H9 (cell line): ENCODE measurements at regions not wholly inside any gene's neighbourhood (a gene's known extent, or its start where the extent isn't known, plus 50 kb on each side); places are given as distances from the start of the nearest gene placed in this dataset.

Experiments
- DNase-seq: peaks from one replicate; pipeline ENCODE4 v3.0.0-alpha.2; 2017
- H2AFZ ChIP-seq: one replicate; pipeline ENCODE4 v1.6.1; 2013; ENCODE audit warnings: mild to moderate bottlenecking, low read length, control low read depth, moderate library complexity
- H2AK5ac ChIP-seq: 2 replicates; pipeline ENCODE4 v1.6.1; 2013; ENCODE audit warnings: low read length, control low read depth, mixed read lengths; ENCODE audit not compliant: insufficient read length
- H2BK120ac ChIP-seq: one replicate; pipeline ENCODE4 v1.6.1; 2013; ENCODE audit warnings: low read depth, mild to moderate bottlenecking, low read length, control low read depth, inconsistent platforms; ENCODE audit not compliant: poor library complexity, severe bottlenecking
- H2BK12ac ChIP-seq: 2 replicates; pipeline ENCODE4 v1.6.1; 2013; ENCODE audit warnings: low read length, control low read depth, mixed read lengths, low read depth; ENCODE audit not compliant: insufficient read length
- H2BK15ac ChIP-seq: 2 replicates; pipeline ENCODE4 v1.6.1; 2013; ENCODE audit warnings: low read depth, low read length, control low read depth
- H2BK20ac ChIP-seq: one replicate; pipeline ENCODE4 v1.6.1; 2013; ENCODE audit warnings: low read depth, mild to moderate bottlenecking, low read length, control low read depth, inconsistent platforms; ENCODE audit not compliant: poor library complexity, severe bottlenecking
- H2BK5ac ChIP-seq: 2 replicates; pipeline ENCODE4 v1.6.1; 2013; ENCODE audit warnings: low read length, control low read depth, mixed read lengths; ENCODE audit not compliant: insufficient read length
- H3K14ac ChIP-seq: 2 replicates; pipeline ENCODE4 v1.6.1; 2013; ENCODE audit warnings: low read length, control low read depth; ENCODE audit not compliant: insufficient read depth
- H3K18ac ChIP-seq: 2 replicates; pipeline ENCODE4 v1.6.1; 2013; ENCODE audit warnings: low read depth, mild to moderate bottlenecking, mixed read lengths, low read length, control low read depth; ENCODE audit not compliant: insufficient read length
- H3K23ac ChIP-seq: 2 replicates; pipeline ENCODE4 v1.6.1; 2013; ENCODE audit warnings: low read length, control low read depth, mixed read lengths, low read depth; ENCODE audit not compliant: insufficient read length
- H3K23me2 ChIP-seq: 2 replicates; pipeline ENCODE4 v1.6.1; 2013; ENCODE audit warnings: low read depth, mild to moderate bottlenecking, mixed read lengths, low read length, control low read depth; ENCODE audit not compliant: insufficient read length, poor library complexity, severe bottlenecking
- H3K27ac ChIP-seq: 2 replicates; pipeline ENCODE4 v1.5.1; 2013; ENCODE audit warnings: low read length, control low read depth, mixed read lengths, low read depth; ENCODE audit not compliant: insufficient read length
- H3K27me3 ChIP-seq: 2 replicates; pipeline ENCODE4 v1.6.1; 2013; ENCODE audit warnings: low read length, control low read depth, inconsistent platforms; ENCODE audit not compliant: insufficient read depth
- H3K4ac ChIP-seq: 2 replicates; pipeline ENCODE4 v1.6.1; 2013; ENCODE audit warnings: low read depth, mild to moderate bottlenecking, control low read depth, inconsistent platforms, low read length, moderate library complexity
- H3K4me1 ChIP-seq: 2 replicates; pipeline ENCODE4 v1.6.1; 2013; ENCODE audit warnings: low read length, control low read depth, inconsistent platforms; ENCODE audit not compliant: insufficient read depth
- H3K4me2 ChIP-seq: 2 replicates; pipeline ENCODE4 v1.6.1; 2013; ENCODE audit warnings: low read length, control low read depth, mixed read lengths; ENCODE audit not compliant: insufficient read length, insufficient read depth
- H3K56ac ChIP-seq: 2 replicates; pipeline ENCODE4 v1.6.1; 2013; ENCODE audit warnings: low read depth, mild to moderate bottlenecking, mixed read lengths, low read length, control low read depth; ENCODE audit not compliant: insufficient read length
- H3K79me1 ChIP-seq: 2 replicates; pipeline ENCODE4 v1.6.1; 2013; ENCODE audit warnings: low read depth, mild to moderate bottlenecking, moderate library complexity, low read length, control low read depth, inconsistent platforms; ENCODE audit not compliant: insufficient read depth, poor library complexity, severe bottlenecking
- H3K79me2 ChIP-seq: 2 replicates; pipeline ENCODE4 v1.6.1; 2013; ENCODE audit warnings: low read length, control low read depth, inconsistent platforms; ENCODE audit not compliant: insufficient read depth
- H3K9ac ChIP-seq: 2 replicates; pipeline ENCODE4 v1.6.1; 2013; ENCODE audit warnings: low read length, control low read depth, mixed read lengths; ENCODE audit not compliant: insufficient read length; ENCODE audit errors: extremely low read depth
- H3K9me3 ChIP-seq: one replicate; pipeline ENCODE4 v1.6.1; 2013; ENCODE audit warnings: low read depth, low read length, inconsistent platforms; ENCODE audit not compliant: control insufficient read depth
- H3T11ph ChIP-seq: one replicate; pipeline ENCODE4 v1.6.1; 2013; ENCODE audit warnings: mild to moderate bottlenecking, low read length, control low read depth, inconsistent platforms
- H4K20me1 ChIP-seq: one replicate; pipeline ENCODE4 v1.6.1; 2013; ENCODE audit not compliant: control insufficient read depth, insufficient read length, insufficient read depth
- H4K5ac ChIP-seq: 2 replicates; pipeline ENCODE4 v1.6.1; 2013; ENCODE audit warnings: low read depth, mild to moderate bottlenecking, mixed read lengths, low read length, control low read depth; ENCODE audit not compliant: insufficient read length
- H4K8ac ChIP-seq: replicated peaks from 2 replicates; pipeline ENCODE4 v1.6.1; 2013; ENCODE audit warnings: low read length, control low read depth, mixed read lengths, low read depth; ENCODE audit not compliant: insufficient read length
- H4K91ac ChIP-seq: 2 replicates; pipeline ENCODE4 v1.6.1; 2013; ENCODE audit warnings: low read depth, mild to moderate bottlenecking, moderate library complexity, mixed read lengths, low read length, control low read depth; ENCODE audit not compliant: insufficient read length
- H3K27ac Mint-ChIP-seq, 3 experiments: 2 replicates in 2 of 3; 3 replicates in 1 of 3; pipeline ENCODE4 v1.8.0; 2020 to 2021; ENCODE audit warnings: mixed read lengths in 3 of 3, mild to moderate bottlenecking in 1 of 3, moderate library complexity in 1 of 3
- H3K27me3 Mint-ChIP-seq: 2 replicates; pipeline ENCODE4 v1.8.0; 2021; ENCODE audit warnings: low read depth, mild to moderate bottlenecking, moderate library complexity, mixed read lengths
- H3K36me3 Mint-ChIP-seq, 3 experiments: 2 replicates in 2 of 3; 3 replicates in 1 of 3; pipeline ENCODE4 v1.8.0; 2020 to 2021; ENCODE audit warnings: low read depth in 3 of 3, mixed read lengths in 3 of 3; ENCODE audit not compliant: insufficient read depth in 1 of 3
- H3K4me1 Mint-ChIP-seq, 2 experiments: 2 replicates each; pipeline ENCODE4 v1.8.0; 2020; ENCODE audit warnings: mixed read lengths in 2 of 2
- H3K4me3 Mint-ChIP-seq, 2 experiments: 2 replicates in 1 of 2; 3 replicates in 1 of 2; pipeline ENCODE4 v1.8.0; 2020 to 2021; ENCODE audit warnings: mild to moderate bottlenecking in 2 of 2, mixed read lengths in 2 of 2, moderate library complexity in 1 of 2
- H3K9me3 Mint-ChIP-seq, 2 experiments: 2 replicates in 1 of 2; 3 replicates in 1 of 2; pipeline ENCODE4 v1.8.0; 2020; ENCODE audit warnings: mild to moderate bottlenecking in 2 of 2, mixed read lengths in 2 of 2, moderate library complexity in 1 of 2
- WGBS: extraction: QIAGEN DNeasy Blood & Tissue Kit; methylation state at CpG from one replicate; pipeline ENCODE4 v1.1.7; 2013; ENCODE audit warnings: missing lambda C conversion rate, low lambda C conversion rate, mixed read lengths; ENCODE audit not compliant: insufficient read length; ENCODE audit errors: extremely low coverage; 5-methylcytosine and 5-hydroxymethylcytosine counted together
- TF ChIP-seq, protein P1 (sequence below): fragments of 200-600 bp; sonication (generic); conservative IDR thresholded peaks from 3 replicates; pipeline ENCODE4 v1.8.0; 2021; ENCODE audit warnings: antibody characterized with exemption, mild to moderate bottlenecking

- H3K4ac ChIP-seq = no peak overlapping the region
- no peak overlapping the region for H2BK15ac ChIP-seq
- no peaks in the 10 kb centered on the region for H3K4me1 ChIP-seq
- no peaks in the 10 kb centered on the region for H3K23me2 ChIP-seq
- H3K27me3 Mint-ChIP-seq = peaks cover 29% of the 10 kb centered on the region
- H2BK5ac ChIP-seq = no peak overlapping the region
- H3K4me3 Mint-ChIP-seq = no peak overlapping the region
- no peak overlapping the region for H3K27ac Mint-ChIP-seq
- H3K23ac ChIP-seq = no peak overlapping the region
- H3K4me1 Mint-ChIP-seq = no peaks in the 10 kb centered on the region
- no peak overlapping the region for H2AFZ ChIP-seq
- no peak overlapping the region for H3T11ph ChIP-seq
- H4K91ac ChIP-seq = no peak overlapping the region
- H4K8ac ChIP-seq = no peak overlapping the region
- H2AK5ac ChIP-seq = no peak overlapping the region
- no peak overlapping the region for H2BK20ac ChIP-seq
- no peak overlapping the region for H3K18ac ChIP-seq
- peaks cover 4 to 5% of the 10 kb centered on the region in 2 experiments; a peak in 4 of 5 replicates for H3K9me3 Mint-ChIP-seq
- no peak overlapping the region for H3K9ac ChIP-seq
- no peaks in the 10 kb centered on the region for H3K79me1 ChIP-seq
- no peak overlapping the region for H3K4me2 ChIP-seq
- no CpG with 5 or more reads among the region's 15 CpGs for WGBS
- no peaks in the 10 kb centered on the region; a peak in 1 of 7 replicates for H3K36me3 Mint-ChIP-seq
- H3K9me3 ChIP-seq = no peaks in the 10 kb centered on the region
- no peaks in the 10 kb centered on the region; the same call in 1 of the 2 replicates for H3K27me3 ChIP-seq
- no peak overlapping the region for H2BK12ac ChIP-seq
- DNase-seq = no peak
- TF ChIP-seq, protein P1, sequence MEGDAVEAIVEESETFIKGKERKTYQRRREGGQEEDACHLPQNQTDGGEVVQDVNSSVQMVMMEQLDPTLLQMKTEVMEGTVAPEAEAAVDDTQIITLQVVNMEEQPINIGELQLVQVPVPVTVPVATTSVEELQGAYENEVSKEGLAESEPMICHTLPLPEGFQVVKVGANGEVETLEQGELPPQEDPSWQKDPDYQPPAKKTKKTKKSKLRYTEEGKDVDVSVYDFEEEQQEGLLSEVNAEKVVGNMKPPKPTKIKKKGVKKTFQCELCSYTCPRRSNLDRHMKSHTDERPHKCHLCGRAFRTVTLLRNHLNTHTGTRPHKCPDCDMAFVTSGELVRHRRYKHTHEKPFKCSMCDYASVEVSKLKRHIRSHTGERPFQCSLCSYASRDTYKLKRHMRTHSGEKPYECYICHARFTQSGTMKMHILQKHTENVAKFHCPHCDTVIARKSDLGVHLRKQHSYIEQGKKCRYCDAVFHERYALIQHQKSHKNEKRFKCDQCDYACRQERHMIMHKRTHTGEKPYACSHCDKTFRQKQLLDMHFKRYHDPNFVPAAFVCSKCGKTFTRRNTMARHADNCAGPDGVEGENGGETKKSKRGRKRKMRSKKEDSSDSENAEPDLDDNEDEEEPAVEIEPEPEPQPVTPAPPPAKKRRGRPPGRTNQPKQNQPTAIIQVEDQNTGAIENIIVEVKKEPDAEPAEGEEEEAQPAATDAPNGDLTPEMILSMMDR = no peak
- no peak overlapping the region; the same call in 1 of the 2 replicates for H3K14ac ChIP-seq
- no peak overlapping the region for H4K5ac ChIP-seq
- H3K79me2 ChIP-seq = no peaks in the 10 kb centered on the region
- no peaks in the 10 kb centered on the region for H4K20me1 ChIP-seq
- H2BK120ac ChIP-seq = no peak overlapping the region
- H3K56ac ChIP-seq = no peak overlapping the region
- H3K27ac ChIP-seq = no peak overlapping the region
These were observed 70.4 kb upstream of the TWIST2 start for GRCh38 chr2:238777369-238778067.
